C4-2B (cell line): ENCODE measurements at regions not wholly inside any gene's neighbourhood (a gene's known extent, or its start where the extent isn't known, plus 50 kb on each side); places are given as distances from the start of the nearest gene placed in this dataset.

Source experiments
- ZFX ChIP-seq: fragments of 450-650 bp; IDR thresholded peaks from 2 replicates; pipeline ENCODE4 v1.6.1; 2017
- TF ChIP-seq, protein P1 (sequence below): fragments of 450-650 bp; conservative IDR thresholded peaks from 2 replicates; pipeline ENCODE4 v1.5.1; 2017; ENCODE audit warnings: mild to moderate bottlenecking

DNA sequence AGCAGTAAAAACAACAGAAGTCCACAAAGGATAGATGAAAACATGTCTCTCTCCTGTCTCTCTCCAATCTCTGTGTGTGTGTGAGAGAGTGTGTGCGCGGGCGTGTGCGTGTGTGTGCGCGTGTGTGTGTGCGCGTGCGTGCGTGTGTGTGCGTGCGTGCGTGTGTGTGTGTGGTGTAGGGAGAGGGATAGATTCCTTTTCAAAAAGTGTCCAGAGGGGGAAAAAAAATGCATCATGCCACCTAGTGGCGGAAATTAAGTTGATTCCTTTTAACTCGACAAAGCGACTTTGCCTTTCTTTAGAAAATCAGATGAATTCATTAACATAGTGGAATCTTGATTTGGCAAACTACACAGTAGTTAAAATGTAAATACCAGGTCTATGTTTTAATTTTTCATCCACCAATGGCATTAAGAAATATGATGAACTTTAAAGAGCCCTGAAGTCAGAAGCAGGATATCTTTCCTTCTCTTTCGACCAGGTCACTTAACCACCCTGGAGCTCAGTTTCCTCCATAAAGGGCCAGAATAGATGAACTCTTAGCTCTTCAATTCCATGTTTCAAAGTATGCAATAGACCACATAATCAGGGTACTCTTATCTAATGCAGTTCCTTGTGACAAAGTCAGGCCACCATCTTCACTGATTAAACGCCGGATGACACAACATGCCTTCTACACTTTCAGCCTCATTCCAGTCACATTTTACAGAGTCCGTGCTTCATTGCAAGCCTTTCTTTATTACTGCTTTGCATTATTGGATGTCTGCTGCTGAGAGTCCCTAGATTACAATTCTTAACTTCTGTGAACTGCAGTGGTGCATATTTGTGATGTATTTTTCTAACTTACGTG lies 162.8 kb downstream of the FBXO8 start:
- TF ChIP-seq, protein P1, sequence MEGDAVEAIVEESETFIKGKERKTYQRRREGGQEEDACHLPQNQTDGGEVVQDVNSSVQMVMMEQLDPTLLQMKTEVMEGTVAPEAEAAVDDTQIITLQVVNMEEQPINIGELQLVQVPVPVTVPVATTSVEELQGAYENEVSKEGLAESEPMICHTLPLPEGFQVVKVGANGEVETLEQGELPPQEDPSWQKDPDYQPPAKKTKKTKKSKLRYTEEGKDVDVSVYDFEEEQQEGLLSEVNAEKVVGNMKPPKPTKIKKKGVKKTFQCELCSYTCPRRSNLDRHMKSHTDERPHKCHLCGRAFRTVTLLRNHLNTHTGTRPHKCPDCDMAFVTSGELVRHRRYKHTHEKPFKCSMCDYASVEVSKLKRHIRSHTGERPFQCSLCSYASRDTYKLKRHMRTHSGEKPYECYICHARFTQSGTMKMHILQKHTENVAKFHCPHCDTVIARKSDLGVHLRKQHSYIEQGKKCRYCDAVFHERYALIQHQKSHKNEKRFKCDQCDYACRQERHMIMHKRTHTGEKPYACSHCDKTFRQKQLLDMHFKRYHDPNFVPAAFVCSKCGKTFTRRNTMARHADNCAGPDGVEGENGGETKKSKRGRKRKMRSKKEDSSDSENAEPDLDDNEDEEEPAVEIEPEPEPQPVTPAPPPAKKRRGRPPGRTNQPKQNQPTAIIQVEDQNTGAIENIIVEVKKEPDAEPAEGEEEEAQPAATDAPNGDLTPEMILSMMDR: peak; percentile 72
- no peak for TF ChIP-seq ZFX
